ENCODE measurements at regions not wholly inside any gene's neighbourhood (a gene's known extent, or its start where the extent isn't known, plus 50 kb on each side); places are given as distances from the start of the nearest gene placed in this dataset.
A peak's percentile ranks its signal among the peaks of the same experiment; 100 is the strongest.

DNA sequence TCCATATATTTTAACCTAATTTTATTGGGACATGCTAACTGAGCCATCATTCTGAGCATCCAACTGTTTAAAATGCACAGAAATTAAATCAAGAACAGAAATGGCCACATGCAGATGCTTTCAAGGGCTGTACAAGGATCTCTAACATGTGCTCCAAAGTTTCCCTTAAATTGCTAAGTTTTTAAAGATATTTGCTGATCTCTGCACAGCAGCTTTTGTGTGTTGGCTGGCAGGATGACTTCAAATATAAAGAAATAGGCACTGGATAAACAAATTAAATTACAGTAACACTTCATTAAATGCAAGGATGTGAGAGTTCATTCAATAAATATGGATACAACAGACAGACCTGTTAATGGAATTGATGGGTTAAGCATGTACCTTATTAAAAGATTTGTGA is 148.0 kb upstream of the MEOX2 start:
- no peak overlapping the region for H3K4me3 ChIP-seq (replicated peaks in 1 of 3)
- no peak overlapping the region for H3K27ac ChIP-seq
- no peak for TF ChIP-seq POLR2A (IDR thresholded peaks at IDR 0.05)
- TF ChIP-seq, protein P1, sequence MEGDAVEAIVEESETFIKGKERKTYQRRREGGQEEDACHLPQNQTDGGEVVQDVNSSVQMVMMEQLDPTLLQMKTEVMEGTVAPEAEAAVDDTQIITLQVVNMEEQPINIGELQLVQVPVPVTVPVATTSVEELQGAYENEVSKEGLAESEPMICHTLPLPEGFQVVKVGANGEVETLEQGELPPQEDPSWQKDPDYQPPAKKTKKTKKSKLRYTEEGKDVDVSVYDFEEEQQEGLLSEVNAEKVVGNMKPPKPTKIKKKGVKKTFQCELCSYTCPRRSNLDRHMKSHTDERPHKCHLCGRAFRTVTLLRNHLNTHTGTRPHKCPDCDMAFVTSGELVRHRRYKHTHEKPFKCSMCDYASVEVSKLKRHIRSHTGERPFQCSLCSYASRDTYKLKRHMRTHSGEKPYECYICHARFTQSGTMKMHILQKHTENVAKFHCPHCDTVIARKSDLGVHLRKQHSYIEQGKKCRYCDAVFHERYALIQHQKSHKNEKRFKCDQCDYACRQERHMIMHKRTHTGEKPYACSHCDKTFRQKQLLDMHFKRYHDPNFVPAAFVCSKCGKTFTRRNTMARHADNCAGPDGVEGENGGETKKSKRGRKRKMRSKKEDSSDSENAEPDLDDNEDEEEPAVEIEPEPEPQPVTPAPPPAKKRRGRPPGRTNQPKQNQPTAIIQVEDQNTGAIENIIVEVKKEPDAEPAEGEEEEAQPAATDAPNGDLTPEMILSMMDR (IDR thresholded peaks at IDR 0.05), result no peak
- no peaks in the 10 kb centered on the region for H3K27me3 ChIP-seq
- DNase-seq, result no peak
- intact Hi-C loops (cut with DNase I), result no loop called here
- H3K9me3 ChIP-seq, result no peaks in the 10 kb centered on the region
- H3K4me1 ChIP-seq, result no peaks in the 10 kb centered on the region
- no peaks in the 10 kb centered on the region for H3K36me3 ChIP-seq

DNA sequence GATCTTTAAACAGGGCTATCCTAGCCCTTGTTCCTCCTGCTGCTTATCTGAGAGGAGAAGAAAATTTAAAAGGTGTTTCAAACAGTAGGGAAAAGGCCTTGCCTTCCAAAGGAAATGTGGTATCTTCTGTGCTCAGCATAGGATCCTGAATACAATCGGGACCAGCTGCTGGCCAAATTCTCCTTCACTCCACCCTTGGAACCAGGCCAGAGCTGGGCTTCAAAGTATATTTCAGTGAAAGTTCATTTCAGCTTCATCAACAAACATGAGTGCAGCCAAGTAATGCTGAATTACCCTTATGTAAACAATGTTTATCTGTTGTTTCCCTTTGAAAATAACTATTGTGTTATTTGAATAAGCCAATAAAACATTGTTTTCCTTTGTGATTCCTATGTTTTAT is 146.5 kb upstream of the MEOX2 start:
- H3K27me3 ChIP-seq, result no peaks in the 10 kb centered on the region
- no peak overlapping the region for H3K4me3 ChIP-seq (replicated peaks in 1 of 3)
- H3K4me1 ChIP-seq, result no peaks in the 10 kb centered on the region
- no peak for TF ChIP-seq POLR2A (IDR thresholded peaks at IDR 0.05)
- TF ChIP-seq, protein P1 (IDR thresholded peaks at IDR 0.05), result no peak
- H3K9me3 ChIP-seq, result no peaks in the 10 kb centered on the region
- DNase-seq, result peak in 1 of 2 donors; percentile 21
- H3K36me3 ChIP-seq, result no peaks in the 10 kb centered on the region
- intact Hi-C loops (cut with DNase I), result no loop called here
- WGBS, 2 donors, result 14 to 18% methylated on average over 1 of the region's 1 CpG
- peak overlapping the region in 2 of 3 donors; percentile 7 to 21 for H3K27ac ChIP-seq

DNA sequence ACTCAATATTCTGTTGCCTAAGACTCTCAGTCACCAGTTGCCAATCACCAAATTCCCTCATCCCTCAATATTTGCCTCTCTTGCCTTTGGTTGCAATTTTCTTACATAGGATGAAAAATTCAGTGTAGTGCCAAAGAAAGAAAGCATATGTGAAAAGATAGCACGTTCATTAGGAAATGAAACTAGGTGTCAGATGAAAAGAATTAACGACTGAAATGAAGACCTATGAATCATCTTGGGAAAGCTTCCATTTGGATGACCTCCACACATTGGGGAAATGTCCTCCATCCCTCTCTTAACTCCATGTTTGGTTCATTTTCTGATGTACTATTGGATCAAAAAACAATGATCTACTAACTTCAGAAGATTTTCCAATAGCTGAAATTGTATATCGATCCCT is 145.1 kb upstream of the MEOX2 start:
- no peaks in the 10 kb centered on the region for H3K9me3 ChIP-seq
- TF ChIP-seq POLR2A (IDR thresholded peaks at IDR 0.05), result no peak
- TF ChIP-seq, protein P1 (IDR thresholded peaks at IDR 0.05), result no peak
- WGBS, 2 donors, result 77 to 78% methylated on average over 3 of the region's 3 CpGs
- intact Hi-C loops (cut with DNase I), result no loop called here
- H3K27ac ChIP-seq, result no peak overlapping the region
- H3K4me1 ChIP-seq, result no peaks in the 10 kb centered on the region
- H3K4me3 ChIP-seq (replicated peaks in 1 of 3), result no peak overlapping the region
- no peaks in the 10 kb centered on the region for H3K27me3 ChIP-seq
- no peaks in the 10 kb centered on the region for H3K36me3 ChIP-seq
- DNase-seq, result no peak

DNA sequence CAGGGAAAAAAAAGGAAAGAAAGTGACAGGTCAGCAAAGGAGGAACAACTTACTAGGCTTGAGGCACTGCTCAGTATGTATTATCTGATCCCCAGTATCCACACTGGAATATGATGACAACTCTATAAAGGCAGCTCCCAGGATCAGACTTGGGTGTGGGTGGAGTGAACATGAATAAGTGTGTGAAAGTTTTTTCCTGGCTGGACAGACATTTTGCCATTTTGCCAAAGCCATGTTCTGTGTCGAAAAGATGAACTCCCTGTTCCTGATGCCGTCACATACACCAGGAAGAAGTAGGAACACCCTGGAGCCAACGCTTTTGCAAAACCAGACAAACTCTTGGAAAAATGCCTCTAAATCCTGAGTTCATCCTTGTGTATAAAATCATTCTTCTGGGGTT is 143.2 kb upstream of the MEOX2 start:
- H3K36me3 ChIP-seq, result no peaks in the 10 kb centered on the region
- intact Hi-C loops (cut with DNase I), result no loop called here
- H3K4me3 ChIP-seq (replicated peaks in 1 of 3), result no peak overlapping the region
- peak in 1 of 2 donors; percentile 1 for DNase-seq
- no peaks in the 10 kb centered on the region for H3K27me3 ChIP-seq
- H3K9me3 ChIP-seq, result no peaks in the 10 kb centered on the region
- TF ChIP-seq, protein P1 (IDR thresholded peaks at IDR 0.05), result no peak
- no peak for TF ChIP-seq POLR2A (IDR thresholded peaks at IDR 0.05)
- 75 to 81% methylated on average over 3 of the region's 3 CpGs for WGBS, 2 donors
- no peak overlapping the region for H3K27ac ChIP-seq
- no peaks in the 10 kb centered on the region for H3K4me1 ChIP-seq

DNA sequence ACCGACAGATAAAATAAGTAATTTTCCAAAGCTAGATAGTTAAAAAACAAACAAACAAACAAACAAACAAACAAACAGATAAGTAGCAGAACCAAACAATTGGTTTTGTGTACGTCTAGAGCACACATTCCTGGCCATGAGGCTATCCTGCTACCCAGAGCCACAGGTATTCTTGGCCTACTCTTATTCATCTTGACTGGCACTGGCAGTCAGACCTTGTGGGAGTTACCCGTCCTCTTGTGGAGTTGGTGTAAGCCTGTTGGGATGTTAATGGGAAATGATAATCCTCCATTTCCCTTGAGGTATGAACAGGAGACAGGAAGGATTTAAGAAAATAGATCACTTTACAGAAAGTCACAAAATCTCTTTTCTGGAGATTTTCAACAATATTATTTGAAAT is 142.4 kb upstream of the MEOX2 start:
- Histone ChIP-seq H3K4me3 (replicated peaks in 1 of 3) (no peak overlapping the region), H3K27ac (no peak overlapping the region), H3K9me3 (no peaks in the 10 kb centered on the region), H3K27me3 (no peaks in the 10 kb centered on the region), H3K4me1 (no peaks in the 10 kb centered on the region), H3K36me3 (no peaks in the 10 kb centered on the region)
- TF ChIP-seq, protein P1 (IDR thresholded peaks at IDR 0.05), result no peak
- TF ChIP-seq POLR2A (IDR thresholded peaks at IDR 0.05), result no peak
- DNase-seq, result no peak
- intact Hi-C loops (cut with DNase I), result no loop called here
- WGBS, 2 donors, result 92 to 93% methylated on average over 3 of the region's 3 CpGs

Data from thyroid gland (tissue), 4 donors.